SU-DHL-6 (cell line): ENCODE measurements at regions not wholly inside any gene's neighbourhood (a gene's known extent, or its start where the extent isn't known, plus 50 kb on each side); places are given as distances from the start of the nearest gene placed in this dataset.

ENCODE experiments used
- H2AFZ ChIP-seq: fragments of 200-600 bp; sonication (generic); 2 replicates; pipeline ENCODE4 v1.6.1; 2014; ENCODE audit warnings: low read depth, mild to moderate bottlenecking, moderate library complexity, mixed read lengths, antibody characterized with exemption, low read length; ENCODE audit not compliant: severe bottlenecking
- H3F3A ChIP-seq: fragments of 200-600 bp; shearing (Covaris generic); 2 replicates; pipeline ENCODE4 v1.6.0; 2016; ENCODE audit warnings: antibody characterized with exemption, mild to moderate bottlenecking; ENCODE audit not compliant: insufficient read depth
- H3K27ac ChIP-seq: fragments of 200-600 bp; sonication (generic); 2 replicates; pipeline ENCODE4 v1.5.1; 2016; ENCODE audit warnings: low read depth, mild to moderate bottlenecking, low read length, moderate library complexity, mixed read lengths
- H3K27me3 ChIP-seq: fragments of 200-600 bp; sonication (generic), shearing (Covaris generic); 2 replicates; pipeline ENCODE4 v1.6.0; 2014; ENCODE audit warnings: mild to moderate bottlenecking, low read length
- H3K36me3 ChIP-seq: fragments of 200-600 bp; sonication (generic); 2 replicates; pipeline ENCODE4 v1.6.1; 2014; ENCODE audit warnings: mild to moderate bottlenecking, low read length, mixed read lengths
- H3K4me2 ChIP-seq: fragments of 300-600, 200-600 bp; shearing (Covaris generic), sonication (generic); 2 replicates; pipeline ENCODE4 v1.6.0; 2014; ENCODE audit warnings: low read length, low read depth, mild to moderate bottlenecking; ENCODE audit not compliant: poor library complexity, severe bottlenecking
- H3K4me3 ChIP-seq: fragments of 200-600 bp; sonication (generic); 2 replicates; pipeline ENCODE4 v1.5.1; 2014; ENCODE audit warnings: antibody characterized with exemption, low read length, mild to moderate bottlenecking, mixed read lengths; ENCODE audit not compliant: insufficient read depth, poor library complexity, severe bottlenecking
- H3K79me2 ChIP-seq: fragments of 200-600 bp; sonication (generic); 2 replicates; pipeline ENCODE4 v1.6.1; 2014; ENCODE audit warnings: mild to moderate bottlenecking, low read length, moderate library complexity; ENCODE audit not compliant: insufficient read depth
- H3K9ac ChIP-seq: fragments of 200-600 bp; sonication (generic); 2 replicates; pipeline ENCODE4 v1.7.0; 2014; ENCODE audit warnings: mild to moderate bottlenecking, low read length
- H3K9me2 ChIP-seq: fragments of 200-600 bp; sonication (generic); replicated peaks from 2 replicates; pipeline ENCODE4 v1.6.1; 2014; ENCODE audit warnings: low read length; ENCODE audit not compliant: insufficient read depth
- H3K9me3 ChIP-seq: fragments of 200-600 bp; sonication (generic); 2 replicates; pipeline ENCODE4 v1.6.1; 2014; ENCODE audit warnings: low read length, mixed read lengths; ENCODE audit not compliant: insufficient read depth
- H4K20me1 ChIP-seq: fragments of 200-600 bp; sonication (generic); 2 replicates; pipeline ENCODE4 v1.6.1; 2014; ENCODE audit warnings: low read depth, mild to moderate bottlenecking, antibody characterized with exemption, low read length, moderate library complexity, mixed read lengths
- EZH2phosphoT487 ChIP-seq: fragments of 200-600 bp; sonication (generic), shearing (Covaris generic); conservative IDR thresholded peaks from 2 replicates; pipeline ENCODE4 v1.6.1; 2018; ENCODE audit warnings: mild to moderate bottlenecking, antibody characterized with exemption, low read length, moderate library complexity, mixed read lengths
- TF ChIP-seq, protein P1 (sequence below): fragments of 200-600 bp; sonication (generic); IDR thresholded peaks from one replicate; pipeline ENCODE4 v1.5.1; 2017; ENCODE audit warnings: antibody characterized with exemption, mild to moderate bottlenecking, low read length, moderate library complexity; ENCODE audit not compliant: insufficient read depth, poor library complexity, severe bottlenecking

DNA sequence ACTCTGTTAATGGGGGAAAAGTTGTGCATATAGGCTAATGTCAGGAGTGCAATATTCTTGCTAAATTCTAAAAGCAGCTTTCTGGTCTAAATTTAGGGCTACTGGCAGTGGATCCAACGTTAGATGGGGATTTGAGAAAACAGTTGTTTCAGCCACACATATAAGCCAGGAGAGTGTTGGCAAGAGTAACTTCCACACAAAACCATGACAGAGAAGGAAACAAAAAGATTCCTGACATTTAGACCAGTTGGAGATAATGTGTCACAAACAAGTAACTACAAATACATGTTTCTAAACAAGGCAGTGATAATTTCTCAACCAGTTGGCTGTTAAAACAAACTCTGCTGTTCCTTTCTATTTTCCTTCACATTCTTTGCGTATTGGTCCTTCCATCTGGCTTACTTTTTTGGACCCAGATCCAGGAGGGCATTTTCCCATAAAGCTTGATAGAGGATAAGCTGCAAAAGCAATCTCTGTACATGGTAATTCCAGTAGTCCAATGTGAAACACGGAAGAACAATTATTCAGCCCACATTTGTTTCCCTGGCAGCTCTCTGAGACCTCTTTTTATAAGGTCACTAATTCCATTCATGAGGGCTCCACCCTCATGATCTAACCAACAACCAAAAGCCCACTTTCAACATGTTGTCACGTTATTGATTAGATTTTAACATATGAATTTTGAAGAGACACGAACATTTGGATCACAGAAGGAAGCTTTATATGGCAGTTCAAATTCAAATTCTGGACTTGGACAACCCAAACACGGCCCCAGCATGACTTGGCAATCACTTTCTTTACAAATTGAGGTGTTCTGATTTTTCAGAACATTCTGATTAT, 1888.6 kb downstream of the MRPL39 start:
- Histone ChIP-seq H3K4me2 (no peak overlapping the region), H3K27ac (no peak overlapping the region), H3K27me3 (no peaks in the 10 kb centered on the region), H4K20me1 (no peaks in the 10 kb centered on the region), H3K79me2 (no peaks in the 10 kb centered on the region), H2AFZ (peak overlapping the region; percentile 32), H3K9ac (no peak overlapping the region), H3K9me3 (no peaks in the 10 kb centered on the region), H3K4me3 (no peak overlapping the region), H3F3A (no peaks in the 10 kb centered on the region), H3K36me3 (no peaks in the 10 kb centered on the region), H3K9me2 (no peaks in the 10 kb centered on the region)
- TF ChIP-seq EZH2phosphoT487 = no peak
- TF ChIP-seq, protein P1, sequence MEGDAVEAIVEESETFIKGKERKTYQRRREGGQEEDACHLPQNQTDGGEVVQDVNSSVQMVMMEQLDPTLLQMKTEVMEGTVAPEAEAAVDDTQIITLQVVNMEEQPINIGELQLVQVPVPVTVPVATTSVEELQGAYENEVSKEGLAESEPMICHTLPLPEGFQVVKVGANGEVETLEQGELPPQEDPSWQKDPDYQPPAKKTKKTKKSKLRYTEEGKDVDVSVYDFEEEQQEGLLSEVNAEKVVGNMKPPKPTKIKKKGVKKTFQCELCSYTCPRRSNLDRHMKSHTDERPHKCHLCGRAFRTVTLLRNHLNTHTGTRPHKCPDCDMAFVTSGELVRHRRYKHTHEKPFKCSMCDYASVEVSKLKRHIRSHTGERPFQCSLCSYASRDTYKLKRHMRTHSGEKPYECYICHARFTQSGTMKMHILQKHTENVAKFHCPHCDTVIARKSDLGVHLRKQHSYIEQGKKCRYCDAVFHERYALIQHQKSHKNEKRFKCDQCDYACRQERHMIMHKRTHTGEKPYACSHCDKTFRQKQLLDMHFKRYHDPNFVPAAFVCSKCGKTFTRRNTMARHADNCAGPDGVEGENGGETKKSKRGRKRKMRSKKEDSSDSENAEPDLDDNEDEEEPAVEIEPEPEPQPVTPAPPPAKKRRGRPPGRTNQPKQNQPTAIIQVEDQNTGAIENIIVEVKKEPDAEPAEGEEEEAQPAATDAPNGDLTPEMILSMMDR = no peak

DNA sequence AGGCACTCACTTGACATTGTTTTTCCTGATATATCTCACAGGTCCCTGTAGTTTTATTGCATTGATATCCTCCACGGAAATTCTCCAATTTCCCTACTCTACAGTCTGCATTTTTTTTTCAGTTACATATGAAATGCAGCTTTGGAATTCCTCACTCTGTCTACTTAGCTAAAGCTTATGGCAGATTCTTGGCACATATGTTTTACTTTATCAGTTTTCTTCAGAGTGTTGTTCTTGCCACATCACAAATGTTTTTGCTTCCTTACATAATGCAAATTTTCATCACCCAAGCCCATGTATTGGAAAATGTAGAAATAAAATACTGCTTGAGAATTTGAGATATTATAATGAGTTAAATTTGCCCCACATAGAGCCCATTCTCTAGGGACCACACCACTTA, 1895.1 kb downstream of the MRPL39 start:
- peak overlapping the region; percentile 1 for H2AFZ ChIP-seq
- no peaks in the 10 kb centered on the region for H4K20me1 ChIP-seq
- H3K4me2 ChIP-seq = no peak overlapping the region
- no peaks in the 10 kb centered on the region for H3K27me3 ChIP-seq
- H3F3A ChIP-seq = no peaks in the 10 kb centered on the region
- no peaks in the 10 kb centered on the region for H3K9me2 ChIP-seq
- no peak overlapping the region for H3K9ac ChIP-seq
- H3K9me3 ChIP-seq = no peaks in the 10 kb centered on the region
- no peak overlapping the region for H3K27ac ChIP-seq
- TF ChIP-seq EZH2phosphoT487 = no peak
- TF ChIP-seq, protein P1 = no peak
- no peaks in the 10 kb centered on the region for H3K79me2 ChIP-seq
- no peaks in the 10 kb centered on the region for H3K36me3 ChIP-seq
- H3K4me3 ChIP-seq = no peak overlapping the region

DNA sequence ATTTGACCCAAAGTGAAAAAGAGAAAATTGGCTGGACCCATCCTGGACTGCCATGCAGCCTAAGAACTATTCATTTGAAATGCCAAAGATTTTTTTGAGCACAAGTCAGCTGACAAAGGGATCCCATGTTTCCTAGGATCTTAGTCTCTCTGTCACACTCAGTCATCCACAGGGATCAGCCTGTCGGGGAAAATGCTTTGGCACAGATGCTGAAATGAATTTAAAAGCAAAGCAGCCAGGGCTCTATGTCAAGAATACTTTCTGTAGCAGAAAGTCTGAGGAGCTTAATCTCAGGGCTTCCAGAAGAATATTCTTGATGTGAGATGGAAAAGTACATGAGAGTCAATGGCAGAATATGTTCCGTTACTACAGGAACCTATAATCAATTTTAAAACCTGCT, 1900.8 kb downstream of the MRPL39 start:
- Histone ChIP-seq H3K4me2 (no peak overlapping the region), H3K36me3 (no peaks in the 10 kb centered on the region), H3K4me3 (no peak overlapping the region), H3K27me3 (no peaks in the 10 kb centered on the region), H3K9me2 (no peaks in the 10 kb centered on the region), H3K9me3 (no peaks in the 10 kb centered on the region), H3F3A (no peaks in the 10 kb centered on the region), H3K79me2 (no peaks in the 10 kb centered on the region), H2AFZ (no peak overlapping the region), H3K9ac (no peak overlapping the region), H3K27ac (no peak overlapping the region), H4K20me1 (no peaks in the 10 kb centered on the region)
- no peak for TF ChIP-seq EZH2phosphoT487
- TF ChIP-seq, protein P1 = no peak
